ENCODE measurements at regions not wholly inside any gene's neighbourhood (a gene's known extent, or its start where the extent isn't known, plus 50 kb on each side); places are given as distances from the start of the nearest gene placed in this dataset.

DNA sequence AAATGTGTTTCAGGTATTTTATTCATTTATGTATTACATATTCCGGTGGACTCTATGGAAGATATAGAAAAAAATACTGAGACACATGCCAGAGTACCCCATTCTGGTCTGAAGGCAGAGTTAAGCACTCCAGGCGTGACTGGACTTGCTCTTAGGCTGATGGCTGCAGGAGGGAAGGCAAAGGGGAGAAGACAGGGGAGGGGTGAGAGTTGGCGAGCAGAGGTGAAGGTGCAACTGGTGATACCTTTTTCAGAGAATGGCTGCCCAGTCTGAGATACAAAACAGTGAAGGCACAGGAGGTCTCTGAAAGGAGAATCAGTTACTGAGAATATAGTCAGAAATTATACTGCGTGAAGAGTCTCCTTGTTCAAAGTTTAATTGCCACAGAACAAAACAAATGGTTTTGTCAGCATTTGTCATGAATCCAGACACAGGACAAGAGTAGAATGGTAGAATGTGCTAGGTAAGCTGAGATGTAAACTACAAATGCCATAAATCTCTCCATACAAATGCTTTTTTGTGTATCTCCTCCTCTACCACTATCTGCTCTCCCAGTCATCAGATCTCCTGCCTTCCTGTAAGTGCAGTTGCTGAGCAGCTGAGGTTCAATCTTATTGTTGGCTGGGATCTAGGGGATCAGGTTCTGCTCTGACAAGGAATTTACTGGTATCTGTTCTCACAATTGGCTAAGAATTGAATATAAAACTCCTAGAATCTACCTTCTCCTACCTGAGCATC, 104.2 kb upstream of the DST start:
- Histone ChIP-seq H3K36me3 (peaks cover 3% of the 10 kb centered on the region; the same call in 1 of the 2 replicates), H3K4me1 (replicated peaks) (peaks cover 56% of the 10 kb centered on the region), H3K27me3 (replicated peaks) (no peaks in the 10 kb centered on the region), H3K27ac (no peak overlapping the region), H3K4me3 (no peak overlapping the region), H3K9me3 (replicated peaks) (no peaks in the 10 kb centered on the region)
- no peak for DNase-seq (ENCODE audit: low read depth in 1 of 2, low spot score in 2 of 2)

DNA sequence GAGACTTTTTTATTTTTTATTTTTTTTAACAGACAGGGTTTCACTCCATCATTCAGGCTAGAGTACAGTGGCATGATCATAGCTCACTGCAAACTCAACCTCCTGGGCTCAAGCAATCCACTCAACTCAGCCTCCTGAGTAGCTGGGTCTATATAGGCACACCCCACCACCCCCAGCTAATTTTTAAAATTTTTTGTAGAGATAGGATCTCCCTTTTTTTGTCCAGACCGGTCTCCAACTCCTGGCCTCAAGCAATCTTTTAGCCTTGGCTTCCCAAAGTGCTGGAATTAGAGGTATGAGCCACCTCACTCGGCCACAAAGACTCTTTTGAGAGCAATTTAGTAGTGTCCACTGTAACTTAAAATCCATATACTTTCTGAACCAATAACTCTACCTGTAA, 103.3 kb upstream of the DST start:
- Histone ChIP-seq H3K36me3 (peaks cover 3% of the 10 kb centered on the region; the same call in 1 of the 2 replicates), H3K9me3 (replicated peaks) (no peaks in the 10 kb centered on the region), H3K27ac (no peak overlapping the region), H3K4me3 (no peak overlapping the region), H3K27me3 (replicated peaks) (no peaks in the 10 kb centered on the region), H3K4me1 (replicated peaks) (peaks cover 59% of the 10 kb centered on the region)
- no peak for DNase-seq (ENCODE audit: low read depth in 1 of 2, low spot score in 2 of 2)

DNA sequence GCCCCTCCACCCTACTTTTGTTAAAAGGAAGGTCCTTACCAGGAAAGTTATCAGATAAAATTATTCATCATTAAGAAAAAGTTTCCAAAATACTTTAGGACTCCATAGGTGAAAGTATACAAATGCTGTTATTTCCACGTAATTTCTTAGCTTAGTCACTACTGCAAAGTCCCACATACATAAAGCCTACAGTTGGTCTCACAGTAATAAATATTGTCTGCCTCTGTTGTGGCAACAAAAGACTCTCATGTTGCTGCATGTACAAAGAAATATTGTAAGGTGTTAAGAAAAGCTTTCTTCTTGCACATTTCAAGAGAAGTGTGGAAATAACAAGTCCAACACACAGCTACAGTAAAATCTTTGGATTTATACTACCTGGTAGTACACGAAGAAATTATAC, 102.4 kb upstream of the DST start:
- Histone ChIP-seq H3K27ac (no peak overlapping the region), H3K9me3 (replicated peaks) (no peaks in the 10 kb centered on the region), H3K4me3 (no peak overlapping the region), H3K27me3 (replicated peaks) (no peaks in the 10 kb centered on the region), H3K36me3 (peaks cover under 1% of the 10 kb centered on the region; the same call in 1 of the 2 replicates), H3K4me1 (replicated peaks) (peaks cover 52% of the 10 kb centered on the region)
- no peak for DNase-seq (ENCODE audit: low read depth in 1 of 2, low spot score in 2 of 2)

DNA sequence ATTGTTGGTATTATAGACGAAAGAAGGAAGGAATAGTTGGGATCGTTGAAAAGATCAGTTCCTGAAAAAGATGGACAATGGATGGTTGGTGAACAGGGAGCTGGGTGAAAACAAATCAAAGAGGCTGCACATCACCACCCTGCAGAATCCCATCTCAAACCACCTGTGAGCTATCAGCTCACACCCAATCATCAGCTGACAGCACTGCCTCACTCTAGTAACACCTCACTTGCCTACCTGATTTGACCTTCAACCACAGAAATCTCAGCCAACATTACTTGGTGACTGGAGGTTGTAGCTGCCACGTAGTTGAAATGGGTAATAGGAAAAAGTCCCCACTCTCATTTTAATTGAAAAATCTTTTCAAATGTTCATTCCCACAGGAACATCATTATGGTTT, 101.8 kb upstream of the DST start:
- H3K27ac ChIP-seq, result no peak overlapping the region
- H3K4me3 ChIP-seq, result no peak overlapping the region
- DNase-seq (ENCODE audit: low read depth in 1 of 2, low spot score in 2 of 2), result no peak
- H3K27me3 ChIP-seq (replicated peaks), result no peaks in the 10 kb centered on the region
- no peaks in the 10 kb centered on the region for H3K36me3 ChIP-seq
- H3K9me3 ChIP-seq (replicated peaks), result no peaks in the 10 kb centered on the region
- H3K4me1 ChIP-seq (replicated peaks), result peaks cover 46% of the 10 kb centered on the region

DNA sequence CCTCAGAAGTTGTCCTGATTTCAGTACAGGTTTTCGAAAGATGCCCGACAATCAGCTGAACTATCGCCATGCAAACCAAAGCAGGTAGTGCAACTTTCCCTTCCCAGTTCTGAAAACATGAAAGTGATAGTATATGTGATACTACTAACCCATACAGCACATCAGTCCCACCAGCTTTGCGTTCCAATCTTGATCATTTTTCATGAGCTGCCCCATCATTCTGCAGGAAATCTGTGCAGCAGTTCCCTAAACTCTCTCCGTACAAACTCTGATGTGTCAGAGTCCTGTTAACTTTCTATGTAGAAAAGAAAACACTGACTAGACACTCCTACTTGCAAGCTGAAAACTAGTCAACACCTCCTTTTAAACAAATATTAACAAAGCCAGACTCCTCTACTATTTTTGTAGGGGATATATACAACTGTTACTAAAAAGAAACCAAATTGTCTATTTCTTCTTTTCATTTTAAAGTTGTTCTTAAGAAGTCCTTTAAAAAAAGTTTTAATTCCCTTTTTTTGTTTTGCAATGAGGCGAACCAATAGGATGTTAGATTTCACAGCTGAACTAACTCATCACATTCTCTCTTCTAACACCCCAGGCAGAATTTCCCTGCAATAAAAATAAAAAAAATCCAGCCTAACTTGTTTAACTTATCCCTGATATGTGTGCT, 99.6 kb upstream of the DST start:
- Histone ChIP-seq H3K36me3 (0 out of 2 replicates have a peak, but pooled peaks cover 3% of the 10 kb centered on the region), H3K4me3 (peak overlapping the region; percentile 13), H3K9me3 (replicated peaks) (no peaks in the 10 kb centered on the region), H3K4me1 (replicated peaks) (peaks cover 31% of the 10 kb centered on the region), H3K27me3 (replicated peaks) (no peaks in the 10 kb centered on the region), H3K27ac (no peak overlapping the region)
- no peak for DNase-seq (ENCODE audit: low read depth in 1 of 2, low spot score in 2 of 2)

DNA sequence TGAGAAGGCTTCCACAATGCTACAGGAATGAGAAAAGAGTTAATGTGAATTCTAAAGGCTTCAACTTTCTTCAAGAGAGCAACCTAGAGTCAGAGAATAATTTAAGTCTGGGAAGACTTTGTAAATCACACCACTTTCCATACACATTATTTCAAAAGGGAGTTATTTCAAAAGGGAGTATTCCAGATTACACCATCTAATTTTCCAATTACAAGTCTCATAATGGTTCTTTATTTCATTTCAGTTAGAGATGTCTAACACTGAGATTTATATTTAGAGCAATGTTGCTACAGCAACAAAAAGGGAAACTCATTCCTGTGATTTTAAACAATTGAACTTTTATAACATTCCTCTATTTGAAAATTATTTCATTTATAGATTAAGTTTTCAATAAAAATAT, 98.8 kb upstream of the DST start:
- no peak overlapping the region for H3K27ac ChIP-seq
- 0 out of 2 replicates have a peak, but pooled peaks cover 3% of the 10 kb centered on the region for H3K36me3 ChIP-seq
- no peak overlapping the region for H3K4me3 ChIP-seq
- no peaks in the 10 kb centered on the region for H3K27me3 ChIP-seq (replicated peaks)
- H3K9me3 ChIP-seq (replicated peaks), result no peaks in the 10 kb centered on the region
- H3K4me1 ChIP-seq (replicated peaks), result peaks cover 27% of the 10 kb centered on the region
- no peak for DNase-seq (ENCODE audit: low read depth in 1 of 2, low spot score in 2 of 2)

DNA sequence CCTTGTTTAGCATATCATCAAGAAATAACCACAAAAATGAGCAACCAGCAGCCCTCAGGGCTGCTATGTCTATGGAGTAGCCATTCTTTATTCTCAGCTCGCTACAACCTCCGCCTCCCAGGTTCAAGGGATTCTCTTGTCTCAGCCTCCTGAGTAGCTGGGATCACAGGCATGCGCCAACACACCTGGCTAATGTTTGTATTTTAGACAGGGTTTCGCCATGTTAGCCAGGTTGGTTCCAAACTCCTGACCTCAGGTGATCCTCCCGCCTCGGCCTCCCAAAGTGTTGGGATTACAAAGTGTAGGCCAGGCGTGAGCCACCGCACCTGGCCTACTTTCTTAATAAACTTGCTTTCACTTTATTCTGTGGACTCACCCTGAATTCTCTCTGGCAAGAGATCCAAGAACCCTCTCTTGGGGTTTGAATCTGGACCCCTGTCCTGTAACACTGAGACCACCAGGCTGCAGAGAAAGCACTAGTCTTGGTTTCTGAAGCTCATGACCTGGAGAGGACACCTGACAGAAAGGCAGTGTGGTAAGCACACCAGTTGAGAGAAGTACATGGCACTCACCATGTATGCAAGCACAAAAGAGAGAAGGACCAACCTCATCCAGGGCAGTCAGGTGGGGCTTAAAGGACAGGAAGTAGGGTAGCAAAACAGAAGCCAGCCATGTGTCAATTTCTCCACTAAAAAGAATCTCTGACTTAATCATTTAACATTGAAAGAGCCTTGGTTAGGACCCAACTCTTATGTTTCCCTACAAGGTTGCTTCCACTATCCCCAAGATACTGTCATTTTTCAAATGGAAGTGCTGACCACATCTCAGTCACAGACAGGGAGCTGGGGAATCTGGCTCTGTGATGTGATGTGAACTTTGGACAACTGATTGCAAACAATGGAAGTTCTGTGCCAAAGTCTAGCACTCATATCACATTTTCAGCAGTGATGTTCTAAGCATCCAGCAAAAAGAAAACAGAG, 97.4 kb upstream of the DST start:
- DNase-seq (ENCODE audit: low read depth in 1 of 2, low spot score in 2 of 2), result no peak
- H3K27me3 ChIP-seq (replicated peaks), result no peaks in the 10 kb centered on the region
- H3K9me3 ChIP-seq (replicated peaks), result no peaks in the 10 kb centered on the region
- no peak overlapping the region for H3K4me3 ChIP-seq
- H3K27ac ChIP-seq, result no peak overlapping the region
- H3K4me1 ChIP-seq (replicated peaks), result peaks cover 27% of the 10 kb centered on the region
- 0 out of 2 replicates have a peak, but pooled peaks cover 3% of the 10 kb centered on the region for H3K36me3 ChIP-seq

DNA sequence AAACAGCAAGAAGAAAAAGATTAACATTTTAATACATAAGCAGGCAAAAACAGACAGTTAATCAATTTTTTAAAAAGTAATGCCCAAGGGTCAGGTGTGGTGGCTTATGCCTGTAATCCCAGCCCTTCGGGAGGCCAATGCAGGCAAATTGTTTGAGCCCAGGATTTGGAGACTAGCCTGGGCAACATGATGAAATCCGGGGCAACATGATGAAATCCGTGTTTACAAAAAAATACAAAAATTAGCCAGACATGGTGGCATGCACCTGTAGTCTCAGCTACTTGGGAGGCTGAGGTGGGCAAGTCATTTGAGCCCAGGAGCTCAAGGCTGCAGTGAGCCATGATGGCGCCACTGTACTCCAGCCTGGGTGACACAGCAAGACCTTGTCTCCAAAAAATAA, 94.1 kb upstream of the DST start:
- Histone ChIP-seq H3K4me1 (replicated peaks) (peaks cover 25% of the 10 kb centered on the region), H3K36me3 (0 out of 2 replicates have a peak, but pooled peaks cover 3% of the 10 kb centered on the region), H3K4me3 (no peak overlapping the region), H3K9me3 (replicated peaks) (no peaks in the 10 kb centered on the region), H3K27me3 (replicated peaks) (no peaks in the 10 kb centered on the region), H3K27ac (no peak overlapping the region)
- no peak for DNase-seq (ENCODE audit: low read depth in 1 of 2, low spot score in 2 of 2)

DNA sequence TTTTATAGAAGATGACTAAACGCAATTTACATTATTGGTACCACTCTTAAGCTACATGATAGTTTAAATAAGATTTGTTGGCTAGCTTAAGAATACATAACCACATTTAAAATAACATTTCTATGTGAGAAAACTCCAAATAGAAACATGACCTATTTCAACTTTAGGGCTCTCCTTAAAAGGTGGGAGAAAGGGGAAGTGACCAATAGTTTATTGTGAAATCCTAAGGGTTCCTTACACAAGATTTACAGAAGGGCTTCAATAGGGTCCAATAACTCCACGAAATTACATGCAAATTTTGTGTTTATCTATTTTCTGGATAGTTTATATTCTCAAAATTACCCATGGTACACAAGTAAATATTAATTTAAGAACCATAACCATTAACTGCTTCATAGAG, 91.6 kb upstream of the DST start:
- DNase-seq (ENCODE audit: low read depth in 1 of 2, low spot score in 2 of 2), result no peak
- Histone ChIP-seq H3K36me3 (peaks cover 3% of the 10 kb centered on the region; the same call in 1 of the 2 replicates), H3K27ac (no peak overlapping the region), H3K27me3 (replicated peaks) (no peaks in the 10 kb centered on the region), H3K4me1 (replicated peaks) (peaks cover 39% of the 10 kb centered on the region), H3K4me3 (no peak overlapping the region), H3K9me3 (replicated peaks) (no peaks in the 10 kb centered on the region)

DNA sequence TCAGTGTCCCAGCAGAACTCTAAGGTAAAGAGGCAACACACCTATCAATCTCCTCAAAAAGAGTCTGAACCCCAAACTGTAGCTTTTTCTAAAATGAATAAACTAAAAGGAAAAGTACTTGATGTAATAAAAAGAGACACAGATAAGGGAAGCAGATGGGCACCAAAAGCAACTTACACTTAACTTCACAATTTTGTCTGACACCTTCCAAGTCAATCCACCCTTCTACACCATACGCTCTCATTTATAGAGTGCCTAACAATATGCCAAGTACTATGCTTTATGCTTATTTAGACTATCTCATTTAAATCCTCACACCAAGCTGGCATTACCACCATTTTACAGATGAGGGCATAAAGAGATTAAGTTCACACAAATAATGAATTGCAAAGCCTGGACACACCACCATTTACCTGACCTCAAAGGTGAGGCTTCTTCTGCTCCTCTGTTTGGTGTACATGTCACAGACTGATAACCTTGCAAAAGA, 90.6 kb upstream of the DST start:
- H3K27ac ChIP-seq, result no peak overlapping the region
- no peaks in the 10 kb centered on the region for H3K27me3 ChIP-seq (replicated peaks)
- H3K4me1 ChIP-seq (replicated peaks), result peaks cover 49% of the 10 kb centered on the region
- DNase-seq (ENCODE audit: low read depth in 1 of 2, low spot score in 2 of 2), result no peak
- no peaks in the 10 kb centered on the region for H3K9me3 ChIP-seq (replicated peaks)
- peaks cover 3% of the 10 kb centered on the region; the same call in 1 of the 2 replicates for H3K36me3 ChIP-seq
- no peak overlapping the region for H3K4me3 ChIP-seq

DNA sequence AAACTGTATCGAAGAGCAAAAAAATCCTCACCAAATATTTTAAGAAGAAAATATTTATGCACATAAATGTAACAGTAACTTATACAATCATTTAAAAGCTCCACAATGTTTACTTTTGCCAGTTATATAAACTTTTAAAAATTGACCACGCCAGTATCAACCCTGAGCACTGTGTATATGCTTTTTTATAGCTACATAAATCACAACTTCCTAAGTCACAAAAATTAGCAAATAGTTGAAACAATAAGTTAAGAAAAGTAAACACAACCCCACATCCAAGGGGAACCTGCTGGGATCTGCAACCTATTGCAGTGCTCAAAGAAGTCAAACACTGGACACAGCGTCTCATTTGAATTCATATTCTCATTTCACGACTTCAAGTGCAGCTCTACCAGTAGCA, 89.8 kb upstream of the DST start:
- Histone ChIP-seq H3K27ac (no peak overlapping the region), H3K36me3 (peaks cover 2% of the 10 kb centered on the region; the same call in 1 of the 2 replicates)

DNA sequence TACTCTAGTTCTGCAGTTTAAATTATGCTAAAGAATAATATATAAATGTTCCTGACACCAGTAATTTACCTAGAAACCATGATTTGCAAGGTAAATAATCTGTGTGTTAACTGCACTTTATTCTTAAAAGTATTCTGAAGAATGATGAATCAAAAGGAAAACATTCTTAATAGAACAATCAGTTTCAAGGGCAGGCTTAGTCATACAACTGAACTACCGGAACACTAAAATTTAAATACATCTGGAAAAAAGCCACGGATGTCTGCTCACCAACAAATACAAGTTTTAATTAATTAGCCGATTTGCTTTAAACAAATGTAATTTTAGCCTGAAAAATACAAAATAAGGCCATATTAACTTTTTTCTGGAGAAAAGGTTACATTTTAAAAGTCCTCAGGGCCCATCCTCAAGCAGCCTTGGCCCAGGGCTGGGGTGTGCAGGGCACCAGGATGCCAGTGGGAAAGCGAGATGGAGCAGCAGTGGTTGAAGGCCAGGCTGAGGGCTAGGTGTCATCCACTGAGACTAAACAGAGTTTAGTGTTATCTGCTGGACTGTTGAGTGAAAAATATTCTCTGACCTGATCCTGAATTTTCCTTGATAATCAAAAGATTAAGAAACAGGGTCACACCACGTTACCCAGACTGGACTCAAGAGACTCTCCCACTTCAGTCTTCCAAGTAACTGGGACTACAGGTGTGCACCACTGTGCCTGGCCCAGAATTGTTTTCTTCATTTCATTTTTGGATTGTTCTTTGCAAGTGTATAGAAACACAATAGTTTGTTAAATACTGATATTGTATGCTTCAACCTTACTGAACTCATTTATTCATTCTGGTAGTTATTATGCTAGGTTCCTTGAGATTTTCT, 88.2 kb upstream of the DST start:
- Histone ChIP-seq H3K4me3 (no peak overlapping the region), H3K9me3 (replicated peaks) (no peaks in the 10 kb centered on the region), H3K27ac (peak overlapping the region; percentile 81), H3K4me1 (replicated peaks) (peaks cover 73% of the 10 kb centered on the region), H3K36me3 (no peaks in the 10 kb centered on the region; the same call in 1 of the 2 replicates), H3K27me3 (replicated peaks) (no peaks in the 10 kb centered on the region)
- DNase-seq (ENCODE audit: low read depth in 1 of 2, low spot score in 2 of 2), result peak in 1 of 2 experiments; percentile 78

More for the DNA sequence above, 89.8 kb upstream of the DST start:
- Histone ChIP-seq H3K4me3 (no peak overlapping the region), H3K4me1 (replicated peaks) (peaks cover 57% of the 10 kb centered on the region), H3K27me3 (replicated peaks) (no peaks in the 10 kb centered on the region), H3K9me3 (replicated peaks) (no peaks in the 10 kb centered on the region)
- no peak for DNase-seq (ENCODE audit: low read depth in 1 of 2, low spot score in 2 of 2)

All from SJSA1 (cell line).